ENCODE measurements at regions not wholly inside any gene's neighbourhood (a gene's known extent, or its start where the extent isn't known, plus 50 kb on each side); places are given as distances from the start of the nearest gene placed in this dataset.

DNA sequence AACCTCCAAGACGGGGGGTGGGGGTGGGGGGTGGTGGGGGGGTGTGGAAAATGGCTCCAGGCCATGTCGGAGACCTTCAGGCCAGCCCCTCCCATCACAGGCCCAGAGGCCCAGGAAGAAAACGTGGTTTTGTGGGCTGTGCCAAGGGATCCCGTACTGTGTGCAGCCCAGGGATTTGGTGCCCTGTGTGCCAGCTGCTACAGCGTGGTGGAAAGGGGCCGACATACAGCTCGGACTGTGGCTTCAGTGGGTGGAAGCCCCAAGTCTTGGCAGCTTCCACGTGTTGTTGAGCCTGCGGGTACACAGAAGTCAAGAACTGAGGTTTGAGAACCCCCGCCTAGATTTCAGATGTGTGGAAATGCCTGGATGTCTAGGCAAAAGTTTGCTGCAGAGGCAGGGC is 259.7 kb downstream of the HGF start (continued):
- TF ChIP-seq ZNF2 (tag by site-specific recombination; IDR thresholded peaks at IDR 0.05) (no peak), GLI2 (tag by site-specific recombination; IDR thresholded peaks at IDR 0.05; ENCODE audit: borderline replicate concordance, low read depth) (no peak), ZNF169 (tag by site-specific recombination; IDR thresholded peaks at IDR 0.05) (no peak), ZNF76 (tag by site-specific recombination; IDR thresholded peaks at IDR 0.05; ENCODE audit: borderline replicate concordance, low read depth) (no peak)

- Histone ChIP-seq H3K36me3 (ENCODE audit: control insufficient read depth in 2 of 2, insufficient read depth in 1 of 2, low read length in 2 of 2) (no peaks in the 10 kb centered on the region), H3K27ac (ENCODE audit: extremely low read depth, low read depth, low read length) (no peak overlapping the region), H3K4me1 (ENCODE audit: control insufficient read depth, insufficient read depth, low read length) (no peaks in the 10 kb centered on the region), H3K4me3 (ENCODE audit: low read depth, low read length) (no peak overlapping the region), H3K9me3 (ENCODE audit: control insufficient read depth, insufficient read depth, low read depth, low read length) (no peaks in the 10 kb centered on the region)
- ChIA-PET CTCF (interaction anchor here (0.8 to 1.2 kb wide), 2 partner anchors 209 to 451 kb away, joined by 3 to 4 read pairs; no protein-coding TSS in a partner anchor), POLR2A (no interaction called here)
- no peak for TF ChIP-seq ZFP69B (tag by site-specific recombination; IDR thresholded peaks at IDR 0.05)
- TF ChIP-seq ZNF266 (tag by site-specific recombination; IDR thresholded peaks at IDR 0.05; ENCODE audit: low read depth): no peak
- no peak for TF ChIP-seq GLI2 (tag by site-specific recombination; IDR thresholded peaks at IDR 0.05; ENCODE audit: borderline replicate concordance, low read depth)
- no peak for TF ChIP-seq SCRT1 (tag by site-specific recombination; IDR thresholded peaks at IDR 0.05; ENCODE audit: borderline replicate concordance)
- no peak for TF ChIP-seq ZIC2 (tag by site-specific recombination; IDR thresholded peaks at IDR 0.05)
- TF ChIP-seq ZNF416 (tag by site-specific recombination; IDR thresholded peaks at IDR 0.05): no peak
- TF ChIP-seq ZNF341 (tag by site-specific recombination; IDR thresholded peaks at IDR 0.05; ENCODE audit: low read depth): no peak
- no peak for TF ChIP-seq CTCF (tag by site-specific recombination; IDR thresholded peaks at IDR 0.05)
- TF ChIP-seq HOXD13 (CRISPR knock-in tag; IDR thresholded peaks at IDR 0.05; ENCODE audit: borderline replicate concordance): no peak
- TF ChIP-seq PRDM1 (tag by site-specific recombination; IDR thresholded peaks at IDR 0.05): no peak
- no peak for TF ChIP-seq ZBTB8A (tag by site-specific recombination; IDR thresholded peaks at IDR 0.05)
- no peak for TF ChIP-seq KLF9 (tag by site-specific recombination; IDR thresholded peaks at IDR 0.05; ENCODE audit: low read depth)
- no peak for TF ChIP-seq ZBTB10 (tag by site-specific recombination; IDR thresholded peaks at IDR 0.05)
Observed at GRCh38 chr7:81507221-81507620, 262.6 kb downstream of the HGF start.

DNA sequence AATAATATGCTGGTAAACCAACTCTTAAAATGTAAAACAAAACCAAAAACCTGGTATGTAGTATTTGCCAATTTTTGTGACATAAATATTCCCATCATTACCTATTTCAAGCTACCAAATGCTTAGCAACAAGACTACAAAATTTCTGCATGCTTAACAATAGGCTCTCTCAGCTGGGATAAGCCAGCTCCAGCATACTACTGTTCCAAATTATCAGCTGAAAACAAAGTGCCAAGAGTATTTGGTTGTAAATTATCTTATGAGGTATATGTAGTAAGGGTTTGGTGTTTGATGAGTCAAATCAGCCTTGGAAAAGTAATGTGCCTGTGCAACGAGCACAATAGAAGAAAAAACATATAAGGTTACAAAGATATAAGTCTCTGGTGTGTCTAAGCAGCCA is 263.2 kb downstream of the HGF start:
- no peak overlapping the region for H3K4me3 ChIP-seq (ENCODE audit: low read depth, low read length)
- H3K27ac ChIP-seq (ENCODE audit: extremely low read depth, low read depth, low read length): no peak overlapping the region
- H3K9me3 ChIP-seq (ENCODE audit: control insufficient read depth, insufficient read depth, low read depth, low read length): no peaks in the 10 kb centered on the region
- H3K4me1 ChIP-seq (ENCODE audit: control insufficient read depth, insufficient read depth, low read length): no peaks in the 10 kb centered on the region
- no peaks in the 10 kb centered on the region for H3K36me3 ChIP-seq (ENCODE audit: control insufficient read depth in 2 of 2, insufficient read depth in 1 of 2, low read length in 2 of 2)
- CTCF ChIA-PET: interaction anchor here (0.7 to 1.2 kb wide), 3 partner anchors 38 to 452 kb away, joined by 3 to 4 read pairs (median 3); no protein-coding TSS in a partner anchor
- POLR2A ChIA-PET: no interaction called here
- no peak for TF ChIP-seq ZBTB10 (tag by site-specific recombination; IDR thresholded peaks at IDR 0.05)
- no peak for TF ChIP-seq ZBTB21 (tag by site-specific recombination; IDR thresholded peaks at IDR 0.05)
- no peak for TF ChIP-seq ZFP3 (tag by site-specific recombination; IDR thresholded peaks at IDR 0.05; ENCODE audit: low read depth)
- no peak for TF ChIP-seq ZNF449 (tag by site-specific recombination; IDR thresholded peaks at IDR 0.05)
- TF ChIP-seq ZNF558 (tag by site-specific recombination; IDR thresholded peaks at IDR 0.05): no peak
- TF ChIP-seq ZNF211 (tag by site-specific recombination; IDR thresholded peaks at IDR 0.05; ENCODE audit: low read depth): no peak
- TF ChIP-seq ZNF664 (tag by site-specific recombination; IDR thresholded peaks at IDR 0.05): no peak
- TF ChIP-seq KLF1 (tag by site-specific recombination; IDR thresholded peaks at IDR 0.05): no peak
- no peak for TF ChIP-seq SP3 (tag by site-specific recombination; IDR thresholded peaks at IDR 0.05)
- TF ChIP-seq HOXA7 (CRISPR knock-in tag; IDR thresholded peaks at IDR 0.05; ENCODE audit: borderline replicate concordance): no peak
- no peak for TF ChIP-seq KLF7 (tag by site-specific recombination; IDR thresholded peaks at IDR 0.05; ENCODE audit: borderline replicate concordance)
- no peak for TF ChIP-seq TCF7L2 (IDR thresholded peaks at IDR 0.05; ENCODE audit: borderline replicate concordance, low read depth, low read length)
